ENCODE measurements at regions not wholly inside any gene's neighbourhood (a gene's known extent, or its start where the extent isn't known, plus 50 kb on each side); places are given as distances from the start of the nearest gene placed in this dataset.

GRCh38 chr20:53738945-53739798 lies 145.5 kb upstream of the ZNF217 start:
- no peak for TF ChIP-seq TAF1 (IDR thresholded peaks at IDR 0.05; ENCODE audit: low read depth, low read length)
- no peak for TF ChIP-seq POLR2A (IDR thresholded peaks at IDR 0.05; ENCODE audit: low read depth, low read length)
- no peak for TF ChIP-seq POLR2AphosphoS5 (IDR thresholded peaks at IDR 0.05; ENCODE audit: low read depth, low read length)
- no peak for TF ChIP-seq SPI1 (IDR thresholded peaks at IDR 0.05; ENCODE audit: low read depth, low read length)
- peak; percentile 98 for TF ChIP-seq POU2F2 (IDR thresholded peaks at IDR 0.05; ENCODE audit: low read depth, low read length)
